Fibroblast of lung (primary cell): ENCODE measurements at regions not wholly inside any gene's neighbourhood (a gene's known extent, or its start where the extent isn't known, plus 50 kb on each side); places are given as distances from the start of the nearest gene placed in this dataset.

Source experiments
- DNase-seq, 2 donors: peaks; one replicate each; pipeline versions ENCODE4 v3.0.0 to v3.0.0-alpha.2; 2010; ENCODE audit warnings: low read depth in 2 of 2
- H2AFZ ChIP-seq: 2 replicates; pipeline ENCODE4 v1.5.1; 2012; ENCODE audit warnings: low read length, control low read depth, inconsistent platforms
- H3K27ac ChIP-seq: 2 replicates; pipeline ENCODE4 v1.5.1; 2011; ENCODE audit warnings: low read length, control low read depth; ENCODE audit not compliant: insufficient read depth
- H3K27me3 ChIP-seq: 2 replicates; pipeline ENCODE4 v1.5.1; 2011; ENCODE audit warnings: mild to moderate bottlenecking, low read length; ENCODE audit not compliant: control insufficient read depth, insufficient read depth
- H3K36me3 ChIP-seq: 2 replicates; pipeline ENCODE4 v1.5.1; 2011; ENCODE audit warnings: low read length; ENCODE audit not compliant: control insufficient read depth, insufficient read depth
- H3K4me1 ChIP-seq: 2 replicates; pipeline ENCODE4 v1.5.1; 2011; ENCODE audit warnings: low read length; ENCODE audit not compliant: control insufficient read depth, insufficient read depth; ENCODE audit errors: extremely low read depth
- H3K4me2 ChIP-seq: 2 replicates; pipeline ENCODE4 v1.5.1; 2011; ENCODE audit warnings: low read length, control low read depth; ENCODE audit not compliant: insufficient read depth; ENCODE audit errors: extremely low read depth
- H3K4me3 ChIP-seq, 4 experiments: fragments of 200-600 bp in 1 of 4; sonication (generic) in 1 of 4; replicated peaks in 1 of 4; 2 replicates each; pipeline ENCODE4 v1.5.1; 2011 to 2016; ENCODE audit warnings: low read length in 4 of 4, low read depth in 3 of 4, mild to moderate bottlenecking in 3 of 4, control low read depth in 2 of 4, inconsistent platforms in 1 of 4, mixed read lengths in 1 of 4; ENCODE audit not compliant: insufficient read depth in 1 of 4; ENCODE audit errors: control extremely low read depth in 1 of 4
- H3K79me2 ChIP-seq: 2 replicates; pipeline ENCODE4 v1.5.1; 2012; ENCODE audit warnings: mild to moderate bottlenecking, low read length, inconsistent platforms; ENCODE audit not compliant: control insufficient read depth, insufficient read depth
- H3K9ac ChIP-seq: 2 replicates; pipeline ENCODE4 v1.5.1; 2011; ENCODE audit warnings: mild to moderate bottlenecking, low read length, control low read depth; ENCODE audit not compliant: insufficient read depth
- H3K9me3 ChIP-seq: 2 replicates; pipeline ENCODE4 v1.5.1; 2012; ENCODE audit warnings: low read depth, low read length; ENCODE audit not compliant: control insufficient read depth, insufficient read depth
- H4K20me1 ChIP-seq: 2 replicates; pipeline ENCODE4 v1.5.1; 2011; ENCODE audit warnings: low read length; ENCODE audit not compliant: control insufficient read depth, insufficient read depth; ENCODE audit errors: extremely low read depth
- CTCF ChIP-seq, 2 donors: IDR thresholded peaks in 1 of 2; conservative IDR thresholded peaks in 1 of 2; 1 replicate in 1 of 2; 2 replicates in 1 of 2; pipeline ENCODE4 v1.5.1; 2011 to 2012; ENCODE audit warnings: low read length in 2 of 2, control low read depth in 1 of 2, inconsistent platforms in 1 of 2, low read depth in 1 of 2, mild to moderate bottlenecking in 1 of 2
- EZH2 ChIP-seq: IDR thresholded peaks from 2 replicates; pipeline ENCODE4 v1.5.1; 2012; ENCODE audit warnings: low read length, control low read depth, mild to moderate bottlenecking; ENCODE audit errors: missing control alignments

DNA sequence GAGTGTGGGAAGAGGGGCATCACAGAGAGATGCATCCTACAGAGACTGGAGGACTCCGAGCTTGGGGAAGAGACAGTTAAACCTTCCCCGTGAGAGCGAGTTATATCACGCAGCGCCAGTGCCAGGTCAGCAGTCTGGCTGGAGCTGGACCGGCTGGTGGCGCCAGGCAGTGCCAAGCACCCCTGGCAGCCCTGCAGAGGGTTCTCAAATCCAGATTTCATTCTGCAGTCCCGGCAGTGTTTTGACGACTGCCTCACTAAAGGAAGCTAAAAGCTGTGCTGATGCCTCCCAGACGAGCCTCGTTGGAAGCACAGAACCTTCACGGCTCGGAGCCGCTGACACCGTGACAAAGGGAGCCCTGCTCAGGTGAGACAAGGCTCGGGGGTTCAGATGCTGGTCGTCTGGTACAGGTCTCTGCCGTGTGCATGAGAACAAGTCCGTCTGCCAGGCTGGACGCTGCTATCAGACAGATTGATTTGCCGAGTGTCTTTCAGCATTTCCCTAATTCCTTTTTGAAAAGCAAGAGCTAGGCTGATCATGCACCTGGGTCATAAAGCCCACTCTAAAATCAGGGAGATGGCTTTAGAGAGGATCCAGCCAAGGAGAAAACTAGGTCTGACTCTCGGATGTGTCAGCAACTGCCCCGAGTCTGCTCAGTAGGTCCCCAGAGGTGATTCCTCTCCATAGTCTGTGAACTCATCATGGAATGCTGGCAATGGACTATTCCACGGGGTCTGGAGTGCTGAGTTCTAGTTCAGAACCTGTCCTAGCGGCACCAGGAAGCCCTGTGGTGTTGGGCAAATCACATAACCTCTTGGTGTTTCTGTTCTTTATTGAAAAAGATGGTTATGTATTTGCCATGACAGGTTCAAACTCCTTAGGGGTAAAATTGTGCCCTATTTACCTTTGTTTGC, 240.6 kb downstream of the SOX11 start:
- Histone ChIP-seq H4K20me1 (no peaks in the 10 kb centered on the region), H3K79me2 (no peaks in the 10 kb centered on the region), H3K9ac (no peak overlapping the region), H3K36me3 (no peaks in the 10 kb centered on the region), H3K4me3 (no peak overlapping the region), H3K4me2 (no peak overlapping the region), H3K27ac (no peak overlapping the region), H3K27me3 (no peaks in the 10 kb centered on the region), H3K9me3 (no peaks in the 10 kb centered on the region), H3K4me1 (no peaks in the 10 kb centered on the region), H2AFZ (no peak overlapping the region)
- TF ChIP-seq CTCF (conservative IDR thresholded peaks at IDR 0.05 in 1 of 2, IDR thresholded peaks at IDR 0.05 in 1 of 2; ENCODE audit: low read depth in 1 of 2, low read length in 2 of 2) (no peak), EZH2 (no peak)
- no peak for DNase-seq

DNA sequence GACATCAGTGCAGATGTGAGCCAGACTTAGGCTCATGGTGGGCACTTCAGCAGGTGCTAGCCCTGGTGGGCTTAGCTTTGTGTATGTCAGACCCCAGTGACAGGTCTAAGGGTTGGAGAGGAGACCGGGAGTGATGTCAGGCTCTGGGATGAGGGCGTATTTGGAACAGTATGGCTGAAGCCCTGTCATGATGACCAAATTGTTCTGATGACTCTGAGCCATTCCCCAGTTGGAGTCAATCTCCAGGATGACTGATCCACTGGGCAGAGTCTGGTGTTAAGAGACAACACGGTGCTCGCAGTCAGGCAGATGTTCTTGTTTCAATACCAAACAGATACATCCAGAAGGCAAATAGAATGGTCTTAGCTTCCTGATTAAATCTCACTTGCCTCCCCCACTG, 241.5 kb downstream of the SOX11 start:
- H3K27me3 ChIP-seq: no peaks in the 10 kb centered on the region
- H3K9ac ChIP-seq: no peak overlapping the region
- H3K4me3 ChIP-seq: no peak overlapping the region
- DNase-seq: no peak
- H4K20me1 ChIP-seq: no peaks in the 10 kb centered on the region
- no peak for TF ChIP-seq CTCF (conservative IDR thresholded peaks at IDR 0.05 in 1 of 2, IDR thresholded peaks at IDR 0.05 in 1 of 2; ENCODE audit: low read depth in 1 of 2, low read length in 2 of 2)
- TF ChIP-seq EZH2: no peak
- H3K79me2 ChIP-seq: no peaks in the 10 kb centered on the region
- no peak overlapping the region for H3K27ac ChIP-seq
- no peaks in the 10 kb centered on the region for H3K36me3 ChIP-seq
- no peak overlapping the region for H3K4me2 ChIP-seq
- H3K4me1 ChIP-seq: no peaks in the 10 kb centered on the region
- no peak overlapping the region for H2AFZ ChIP-seq
- no peaks in the 10 kb centered on the region for H3K9me3 ChIP-seq

GRCh38 chr2:5937321-5937720, 245.1 kb downstream of the SOX11 start:
- H3K79me2 ChIP-seq: no peaks in the 10 kb centered on the region
- H2AFZ ChIP-seq: no peak overlapping the region
- H3K4me2 ChIP-seq: no peak overlapping the region
- no peaks in the 10 kb centered on the region for H3K36me3 ChIP-seq
- no peak overlapping the region for H3K9ac ChIP-seq
- DNase-seq: no peak
- H3K27ac ChIP-seq: no peak overlapping the region
- H3K4me3 ChIP-seq: no peak overlapping the region
- no peaks in the 10 kb centered on the region for H3K27me3 ChIP-seq
- no peaks in the 10 kb centered on the region for H4K20me1 ChIP-seq
- TF ChIP-seq EZH2 (no peak), CTCF (conservative IDR thresholded peaks at IDR 0.05 in 1 of 2, IDR thresholded peaks at IDR 0.05 in 1 of 2; ENCODE audit: low read depth in 1 of 2, low read length in 2 of 2) (no peak)
- H3K4me1 ChIP-seq: no peaks in the 10 kb centered on the region
- no peaks in the 10 kb centered on the region for H3K9me3 ChIP-seq
